HG03196 (cell line): ENCODE measurements at regions not wholly inside any gene's neighbourhood (a gene's known extent, or its start where the extent isn't known, plus 50 kb on each side); places are given as distances from the start of the nearest gene placed in this dataset.

Source experiments
- ATAC-seq: cut with Tn5 transposase; IDR thresholded peaks from one replicate; pipeline ENCODE4 v1.9.1; 2021; ENCODE audit not compliant: unreplicated experiment

GRCh38 chr14:105839425-105840265 lies 313.3 kb downstream of the TMEM121 start:
- ATAC-seq = no peak

GRCh38 chr14:105840266-105841021 lies 314.1 kb downstream of the TMEM121 start:
- no peak for ATAC-seq

GRCh38 chr14:105841022-105842009 lies 314.9 kb downstream of the TMEM121 start:
- ATAC-seq = no peak

GRCh38 chr14:105842105-105842504 lies 315.7 kb downstream of the TMEM121 start:
- ATAC-seq = no peak

- ATAC-seq = no peak
Observed at GRCh38 chr14:105843444-105844046, 317.2 kb downstream of the TMEM121 start.

GRCh38 chr14:105844047-105844630 lies 317.8 kb downstream of the TMEM121 start:
- no peak for ATAC-seq

- no peak for ATAC-seq
Observed at GRCh38 chr14:105844810-105845724, 318.7 kb downstream of the TMEM121 start.

GRCh38 chr14:105845725-105846309 lies 319.4 kb downstream of the TMEM121 start:
- ATAC-seq = no peak

- no peak for ATAC-seq
Observed at GRCh38 chr14:105846312-105846711, 319.9 kb downstream of the TMEM121 start.

GRCh38 chr14:105847400-105847799 lies 321.0 kb downstream of the TMEM121 start:
- ATAC-seq = no peak

GRCh38 chr14:105848570-105848969 lies 322.2 kb downstream of the TMEM121 start:
- ATAC-seq = no peak

GRCh38 chr14:105849933-105850626 lies 323.7 kb downstream of the TMEM121 start:
- no peak for ATAC-seq

GRCh38 chr14:105850853-105851581 lies 324.6 kb downstream of the TMEM121 start:
- ATAC-seq = no peak

- no peak for ATAC-seq
Observed at GRCh38 chr14:105851716-105852377, 325.5 kb downstream of the TMEM121 start.

- ATAC-seq = no peak
Observed at GRCh38 chr14:105852378-105853088, 326.1 kb downstream of the TMEM121 start.
